ENCODE measurements at regions not wholly inside any gene's neighbourhood (a gene's known extent, or its start where the extent isn't known, plus 50 kb on each side); places are given as distances from the start of the nearest gene placed in this dataset.

GRCh38 chr14:85402569-85403162, 127.3 kb upstream of the FLRT2 start:
- DNase-seq = no peak

- no peak for DNase-seq
Measured at GRCh38 chr14:85409481-85410210, 120.3 kb upstream of the FLRT2 start.

GRCh38 chr14:85412756-85413155, 117.2 kb upstream of the FLRT2 start:
- no peak for DNase-seq

- no peak for DNase-seq
Measured at GRCh38 chr14:85413836-85414526, 116.0 kb upstream of the FLRT2 start.

GRCh38 chr14:85415015-85415712, 114.8 kb upstream of the FLRT2 start:
- DNase-seq = no peak

- no peak for DNase-seq
Measured at GRCh38 chr14:85416771-85417170, 113.2 kb upstream of the FLRT2 start.

GRCh38 chr14:85417396-85417795, 112.5 kb upstream of the FLRT2 start:
- no peak for DNase-seq

GRCh38 chr14:85418721-85419120, 111.2 kb upstream of the FLRT2 start:
- no peak for DNase-seq

- no peak for DNase-seq
Measured at GRCh38 chr14:85420278-85420677, 109.7 kb upstream of the FLRT2 start.

GRCh38 chr14:85420707-85421106, 109.2 kb upstream of the FLRT2 start:
- no peak for DNase-seq

GRCh38 chr14:85421186-85421877, 108.6 kb upstream of the FLRT2 start:
- no peak for DNase-seq

GRCh38 chr14:85423889-85424288, 106.1 kb upstream of the FLRT2 start:
- no peak for DNase-seq

GRCh38 chr14:85425507-85425906, 104.4 kb upstream of the FLRT2 start:
- no peak for DNase-seq

GRCh38 chr14:85426068-85426935, 103.6 kb upstream of the FLRT2 start:
- DNase-seq = no peak

- DNase-seq = no peak
Measured at GRCh38 chr14:85428926-85429325, 101.0 kb upstream of the FLRT2 start.

- no peak for DNase-seq
Measured at GRCh38 chr14:85437148-85437547, 92.8 kb upstream of the FLRT2 start.

GRCh38 chr14:85438001-85438400, 91.9 kb upstream of the FLRT2 start:
- no peak for DNase-seq

- no peak for DNase-seq
Measured at GRCh38 chr14:85438481-85438942, 91.4 kb upstream of the FLRT2 start.

GRCh38 chr14:85439696-85440328, 90.1 kb upstream of the FLRT2 start:
- DNase-seq = no peak

- no peak for DNase-seq
Measured at GRCh38 chr14:85441909-85442643, 87.9 kb upstream of the FLRT2 start.

GRCh38 chr14:85442996-85443395, 86.9 kb upstream of the FLRT2 start:
- DNase-seq = no peak
